Gastrocnemius medialis (tissue), 4 donors: ENCODE measurements at regions not wholly inside any gene's neighbourhood (a gene's known extent, or its start where the extent isn't known, plus 50 kb on each side); places are given as distances from the start of the nearest gene placed in this dataset.

Experiments
- CTCF ChIP-seq, 5 experiments: fragments of 450-650 bp in 3 of 5; fragments of 200-600 bp in 2 of 5; sonication (generic) in 2 of 5; IDR thresholded peaks in 4 of 5; conservative IDR thresholded peaks in 1 of 5; 1 replicate in 4 of 5; 2 replicates in 1 of 5; pipeline ENCODE4 v1.5.1; 2016 to 2019; ENCODE audit warnings: antibody characterized with exemption in 5 of 5, mild to moderate bottlenecking in 3 of 5, moderate library complexity in 3 of 5
- POLR2A ChIP-seq, 2 donors: fragments of 450-650 bp; IDR thresholded peaks; one replicate each; pipeline ENCODE4 v1.6.1; 2017; ENCODE audit warnings: antibody characterized with exemption in 2 of 2, mild to moderate bottlenecking in 2 of 2, moderate library complexity in 2 of 2

- TF ChIP-seq CTCF (IDR thresholded peaks at IDR 0.05 in 4 of 5, conservative IDR thresholded peaks at IDR 0.05 in 1 of 5) = no peak
- no peak for TF ChIP-seq POLR2A (IDR thresholded peaks at IDR 0.05)
Observed at GRCh38 chrX:25742334-25742733, 395.8 kb upstream of the MAGEB18 start.
